CD4-positive, alpha-beta T cell treated with Interleukin-1 beta for 1 hour (primary cell): ENCODE measurements at regions not wholly inside any gene's neighbourhood (a gene's known extent, or its start where the extent isn't known, plus 50 kb on each side); places are given as distances from the start of the nearest gene placed in this dataset.

Experiments
- DNase-seq, 2 donors: peaks; one replicate each; pipeline ENCODE4 v3.0.0-alpha.2; 2020 to 2022

DNA sequence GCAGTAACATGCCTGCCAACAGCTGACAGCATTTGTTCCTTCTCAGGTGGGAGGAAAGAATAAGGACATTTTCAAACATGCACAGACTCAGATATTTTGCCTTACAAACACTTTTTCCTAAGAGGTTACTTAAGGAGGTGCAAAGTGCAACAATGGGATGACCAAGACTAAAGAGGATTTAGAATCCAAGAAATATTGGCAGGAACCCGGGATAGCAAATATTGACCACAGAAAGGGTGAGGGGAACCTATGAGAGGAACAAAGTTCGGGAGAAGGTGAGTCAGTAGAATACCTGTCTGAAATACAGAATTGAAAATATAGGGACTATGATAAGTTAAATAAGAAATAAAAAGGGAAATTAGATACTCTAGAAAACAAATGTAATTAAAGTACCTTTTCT lies 321.9 kb upstream of the EMCN start:
- no peak for DNase-seq

DNA sequence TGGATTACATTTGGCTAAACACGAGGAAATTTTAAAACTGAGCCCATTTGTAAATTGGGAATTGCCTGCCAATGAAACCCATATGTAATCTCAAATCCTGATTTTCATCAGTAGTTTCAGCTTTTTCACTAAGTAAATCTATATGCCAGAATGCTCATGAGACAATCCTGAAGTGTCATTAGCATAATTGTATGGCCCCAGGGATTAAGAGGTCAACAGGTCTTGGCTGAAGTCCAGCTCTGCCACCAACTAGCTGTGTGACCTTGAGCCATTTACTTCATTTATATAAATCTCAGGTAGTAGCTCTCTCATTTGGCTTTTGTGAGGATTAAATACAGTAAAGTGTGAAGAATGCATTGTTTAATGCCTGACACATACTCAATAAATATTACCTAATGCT lies 320.5 kb upstream of the EMCN start:
- DNase-seq: no peak

DNA sequence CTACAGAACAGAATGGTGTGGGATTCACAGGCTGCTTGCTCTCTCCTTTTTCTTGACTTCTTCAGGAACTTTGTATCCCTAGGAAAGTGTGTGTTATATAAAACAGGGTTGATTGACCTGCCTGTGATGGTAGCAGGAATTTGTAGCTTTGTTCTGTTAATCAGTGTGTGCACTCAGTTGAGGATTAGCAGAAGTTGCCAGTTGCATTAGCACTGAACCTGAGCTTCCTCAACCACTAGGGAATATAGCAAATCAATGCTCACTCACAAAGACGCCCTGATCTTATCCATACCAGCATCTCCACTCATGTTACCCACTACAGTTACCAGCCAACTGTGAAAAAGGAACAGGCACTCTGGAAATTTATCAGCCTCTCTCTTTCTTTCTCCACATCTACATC lies 319.1 kb upstream of the EMCN start:
- no peak for DNase-seq

DNA sequence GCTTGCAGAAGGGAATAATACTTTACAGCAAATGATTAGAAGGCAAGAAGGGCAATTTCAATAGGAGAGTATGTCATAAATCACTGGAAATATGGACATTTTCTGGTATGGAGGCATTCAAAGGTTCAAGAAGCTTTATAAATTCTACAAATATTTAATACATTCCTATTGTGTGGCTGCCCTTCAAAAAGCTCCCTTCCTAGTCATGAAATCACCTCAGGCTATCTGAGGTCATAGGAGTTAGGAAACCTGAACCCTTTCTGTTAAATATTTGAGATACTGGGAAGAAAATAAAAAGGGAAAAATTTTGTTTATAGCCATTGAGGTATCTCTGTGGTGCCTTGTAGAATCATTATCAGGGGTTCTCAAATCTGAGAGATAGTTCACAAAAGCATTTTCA lies 316.8 kb upstream of the EMCN start:
- DNase-seq: no peak

DNA sequence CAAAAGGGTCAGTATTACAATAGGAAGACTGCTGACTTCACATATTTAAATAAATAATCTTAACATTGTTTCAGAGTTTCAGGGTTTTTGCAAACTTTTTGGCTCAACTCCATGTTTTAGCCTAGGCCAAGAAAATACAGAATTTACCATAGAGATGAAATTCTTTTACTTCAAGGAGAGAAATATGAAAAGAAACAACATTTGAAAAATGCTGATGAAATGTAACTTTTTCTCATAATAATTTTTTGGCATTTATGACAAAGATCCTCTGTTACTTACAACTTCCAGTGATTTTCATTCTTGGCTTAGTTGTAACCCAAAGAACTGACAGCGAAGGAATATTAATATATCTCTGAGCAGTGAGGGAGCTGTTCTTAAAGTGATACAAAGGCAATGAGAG lies 316.1 kb upstream of the EMCN start:
- DNase-seq: no peak

DNA sequence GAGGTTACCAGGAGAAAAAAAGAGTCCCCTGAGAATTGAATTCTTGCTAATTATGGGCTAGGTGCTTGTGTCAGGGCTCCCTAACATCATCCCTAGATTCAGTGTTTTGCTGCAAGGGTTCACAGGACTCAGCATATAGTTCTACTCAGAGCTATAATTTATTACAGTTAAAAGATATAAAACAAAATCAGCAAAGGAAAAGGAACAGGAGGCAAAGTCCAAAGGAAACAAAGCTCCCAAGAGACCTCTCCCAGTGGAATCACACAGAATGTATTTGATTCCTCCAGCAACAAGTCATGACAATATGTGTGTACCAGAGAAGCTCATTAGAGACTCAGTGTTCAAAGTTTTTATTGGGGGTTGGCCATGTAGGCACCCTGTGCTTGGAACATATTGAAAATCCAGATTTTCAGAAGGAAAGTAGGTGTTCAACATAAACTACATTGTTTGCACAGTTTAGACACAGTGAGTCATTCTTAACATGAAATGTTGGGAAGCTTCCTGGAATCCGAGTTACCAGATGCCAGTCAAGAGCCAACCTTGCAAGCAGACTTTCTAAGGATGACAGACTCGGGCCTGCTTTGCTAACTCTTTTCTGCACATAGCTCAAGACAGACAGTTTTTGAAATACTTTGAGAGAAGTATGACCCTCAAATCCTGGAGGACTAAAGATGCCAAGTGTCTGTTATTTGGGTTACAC lies 311.3 kb upstream of the EMCN start:
- no peak for DNase-seq

DNA sequence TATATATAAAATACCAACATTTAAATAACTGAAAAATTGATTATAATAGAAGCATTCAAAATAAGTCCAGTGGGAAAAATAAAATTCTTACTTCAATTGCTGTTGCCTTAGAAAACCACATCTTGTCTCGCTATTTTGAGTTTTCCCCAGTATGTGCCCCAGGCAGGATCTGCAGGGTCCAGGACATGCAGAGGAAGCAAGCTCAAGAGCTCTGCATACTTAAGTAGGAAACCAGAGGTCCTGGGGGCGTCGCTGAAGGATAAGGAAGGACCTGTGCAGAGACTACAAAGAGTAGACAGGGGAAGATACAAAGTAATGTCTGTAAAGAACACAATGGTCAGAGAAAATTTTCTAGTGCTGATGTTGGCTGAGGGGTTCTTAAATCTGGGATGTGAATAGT lies 310.5 kb upstream of the EMCN start:
- DNase-seq: no peak

DNA sequence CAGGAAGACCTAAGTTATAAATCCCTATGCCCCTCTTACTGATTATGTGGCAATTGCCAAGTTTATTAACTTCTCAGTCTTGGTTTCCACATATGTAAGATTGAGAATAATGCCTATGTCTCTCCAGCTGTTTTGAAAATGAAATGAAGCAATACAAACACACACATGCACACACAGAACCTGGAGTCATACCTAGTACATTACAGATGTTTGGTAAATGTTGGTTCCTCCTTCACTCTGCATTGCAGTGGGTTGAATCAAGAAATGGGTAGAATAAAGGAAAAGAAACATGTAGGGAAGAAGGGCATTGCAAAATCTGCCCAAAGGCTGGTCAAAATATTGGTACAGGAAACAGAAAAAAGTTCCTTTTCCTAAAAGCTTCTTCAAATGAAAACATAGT lies 309.9 kb upstream of the EMCN start:
- DNase-seq: no peak

DNA sequence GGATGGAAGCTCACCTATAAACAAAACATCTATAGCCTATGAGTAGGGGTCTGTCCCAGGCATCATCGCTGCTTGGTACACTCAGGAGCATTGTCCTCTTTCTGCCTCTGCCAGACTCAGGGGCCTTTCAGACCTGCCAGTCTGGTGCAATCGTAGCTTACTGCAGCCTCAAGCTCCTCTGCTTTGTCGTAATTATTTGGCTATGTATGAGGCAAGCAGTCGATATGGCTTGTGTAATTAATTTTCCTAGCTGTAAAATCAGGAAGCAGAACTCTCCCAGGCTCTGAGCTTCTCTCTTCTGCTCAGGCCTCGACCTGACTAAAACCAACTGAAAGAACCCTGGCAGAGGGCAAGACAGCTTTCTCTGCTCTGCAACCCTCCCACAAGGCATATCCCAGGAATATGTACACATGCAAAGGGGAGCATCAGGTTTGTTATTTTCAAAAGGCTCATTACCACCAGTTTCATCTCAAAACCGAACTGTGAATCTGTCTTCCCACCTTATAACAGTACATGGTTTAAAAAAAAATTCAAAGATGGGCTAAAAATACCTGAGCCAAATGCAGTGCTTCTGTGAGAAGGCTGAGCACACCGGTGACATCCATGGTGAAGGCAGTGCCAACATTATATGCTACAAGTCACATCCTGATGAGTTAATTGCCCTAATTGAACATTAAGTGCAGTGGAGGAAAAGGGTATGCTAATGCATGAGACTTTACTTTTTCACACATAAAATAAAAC lies 309.2 kb upstream of the EMCN start:
- no peak for DNase-seq

DNA sequence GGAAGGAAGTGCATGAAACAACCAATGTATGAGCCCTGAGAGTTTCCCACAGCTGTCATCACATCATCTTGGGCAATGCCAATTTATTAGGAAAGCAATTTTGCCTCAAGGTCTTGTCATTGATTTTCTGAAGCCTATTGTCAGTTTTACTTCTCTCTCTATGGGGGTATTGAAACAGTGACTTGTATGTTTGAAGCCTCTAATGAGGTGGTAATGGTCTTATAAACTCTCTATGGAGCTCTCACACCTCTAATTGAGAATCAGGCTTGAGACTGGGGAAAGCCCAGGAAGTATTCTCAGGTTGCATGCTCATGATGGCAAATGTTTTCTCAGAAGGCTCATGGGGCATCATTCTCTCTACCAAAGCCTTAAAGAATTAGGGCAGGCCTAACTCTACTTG lies 308.2 kb upstream of the EMCN start:
- no peak for DNase-seq

DNA sequence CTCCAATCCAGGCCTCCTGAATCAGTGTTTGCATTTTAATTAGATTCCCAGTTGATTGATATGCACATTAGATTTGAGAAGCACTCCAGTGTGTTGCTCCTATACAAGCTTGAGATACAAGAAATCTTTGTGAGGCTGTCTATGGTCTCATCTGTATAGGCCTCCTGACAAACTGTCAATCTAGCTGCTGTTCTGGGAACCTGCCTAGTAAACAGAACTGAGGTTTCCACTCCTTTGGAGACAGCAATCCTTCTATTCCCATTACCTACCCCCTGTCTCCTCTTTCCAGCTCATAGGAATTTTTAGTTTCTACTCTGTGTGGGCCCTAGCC lies 306.1 kb upstream of the EMCN start:
- DNase-seq: no peak

DNA sequence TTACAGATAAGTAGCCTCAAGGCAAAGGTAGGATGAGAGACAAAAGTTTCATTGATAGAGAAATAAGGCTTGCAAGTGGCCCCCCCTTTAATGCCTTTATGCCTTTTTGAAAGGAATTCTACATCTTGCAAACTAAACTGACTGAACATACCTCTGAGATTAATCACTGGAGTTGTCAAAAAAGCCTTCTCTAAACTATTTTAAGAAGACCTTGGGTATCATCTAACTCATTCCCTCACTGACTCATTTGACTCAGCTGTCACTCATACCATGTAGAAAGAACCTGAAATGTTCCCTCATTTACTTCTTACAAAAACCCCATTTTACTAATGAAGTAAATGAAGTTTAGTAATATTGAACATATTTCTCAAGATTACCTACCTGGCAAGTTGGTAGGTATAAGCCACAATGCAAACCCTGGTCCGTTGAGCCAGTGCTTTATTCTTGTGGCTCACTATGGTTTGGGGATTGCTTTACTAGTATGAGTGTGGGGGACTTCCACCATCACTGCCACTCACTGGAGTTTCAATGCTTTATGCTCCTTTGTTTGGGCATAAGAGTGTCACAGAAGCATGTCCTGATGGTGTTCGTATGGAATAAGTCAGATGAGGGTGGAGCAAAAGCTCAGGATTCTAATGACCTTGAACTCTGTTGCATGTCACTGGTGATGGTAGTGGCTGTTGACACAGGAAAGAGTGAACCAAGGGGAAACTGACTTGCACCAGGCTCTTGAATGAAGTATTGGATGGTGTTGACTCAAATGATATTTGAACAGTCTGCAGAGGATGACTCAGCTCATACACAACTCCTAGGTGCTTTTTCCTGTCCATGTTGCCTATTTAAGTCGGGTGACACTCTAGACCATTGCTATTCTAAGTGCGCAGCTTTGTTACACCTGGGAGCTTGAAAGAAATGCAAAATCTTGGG lies 305.5 kb upstream of the EMCN start:
- DNase-seq: no peak

DNA sequence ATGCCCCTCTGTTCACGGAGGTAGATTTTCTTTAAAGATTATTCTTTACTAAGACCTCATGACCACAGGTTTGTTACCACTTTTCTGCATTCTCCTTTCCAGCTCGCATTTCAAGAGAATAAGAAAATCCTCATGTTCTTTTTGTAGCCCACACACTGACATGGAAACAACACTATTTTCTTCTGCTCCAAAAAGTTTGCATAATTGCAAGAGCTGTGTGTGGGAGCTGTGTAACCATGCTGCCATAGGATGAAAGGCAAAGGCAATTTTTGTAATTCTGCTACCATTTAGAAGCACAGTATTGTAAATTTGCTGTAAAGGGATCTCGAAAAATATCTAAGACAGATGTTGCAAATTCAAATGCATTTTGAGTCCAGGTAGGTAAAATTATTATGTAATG lies 302.4 kb upstream of the EMCN start:
- no peak for DNase-seq

DNA sequence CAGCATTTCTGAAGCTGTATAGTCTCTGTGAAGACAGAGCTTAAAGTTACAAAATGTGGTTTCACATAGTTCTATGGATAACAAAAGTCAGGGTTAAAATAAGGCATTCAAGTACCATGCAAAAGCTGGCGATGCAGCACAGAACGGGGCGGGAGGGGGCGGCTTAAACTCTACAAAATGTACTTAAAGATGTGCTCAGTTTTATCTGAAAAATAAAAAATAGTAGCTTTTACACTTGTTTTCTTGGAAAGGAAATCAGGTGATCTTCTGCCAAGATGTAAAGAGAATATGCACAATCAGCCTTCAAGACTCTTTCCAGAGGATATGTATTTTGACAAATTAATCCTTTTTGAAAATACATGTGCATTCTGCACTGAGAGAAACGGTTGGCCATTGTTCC lies 301.7 kb upstream of the EMCN start:
- no peak for DNase-seq

DNA sequence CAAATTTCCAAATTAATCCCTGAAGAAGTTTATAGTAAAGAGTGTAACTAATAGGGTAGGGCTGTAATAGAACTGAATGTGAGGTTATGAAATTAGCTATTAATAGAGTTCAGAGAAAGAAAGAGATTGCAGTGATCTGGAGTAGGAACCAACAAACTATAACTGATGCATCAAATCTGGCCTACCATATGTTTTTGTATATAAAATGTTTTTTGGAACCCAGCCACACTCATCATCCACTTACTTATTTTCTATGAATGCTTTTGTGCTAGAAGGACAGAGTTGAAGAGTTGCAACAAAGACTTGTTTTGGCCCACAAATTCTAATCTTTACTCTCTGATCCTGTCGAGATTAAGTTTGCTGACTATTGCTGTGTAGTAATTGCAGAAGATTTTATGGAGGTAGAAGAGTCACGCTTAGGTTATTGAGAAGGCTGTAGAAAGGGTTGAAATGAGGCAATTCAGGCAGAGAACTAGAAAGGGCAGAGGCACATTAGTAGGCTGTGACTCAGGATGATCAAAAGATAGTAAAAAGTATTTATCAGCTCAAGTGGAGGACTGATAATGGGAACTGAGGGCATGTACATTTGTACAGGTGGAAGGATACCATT lies 298.7 kb upstream of the EMCN start:
- no peak for DNase-seq

DNA sequence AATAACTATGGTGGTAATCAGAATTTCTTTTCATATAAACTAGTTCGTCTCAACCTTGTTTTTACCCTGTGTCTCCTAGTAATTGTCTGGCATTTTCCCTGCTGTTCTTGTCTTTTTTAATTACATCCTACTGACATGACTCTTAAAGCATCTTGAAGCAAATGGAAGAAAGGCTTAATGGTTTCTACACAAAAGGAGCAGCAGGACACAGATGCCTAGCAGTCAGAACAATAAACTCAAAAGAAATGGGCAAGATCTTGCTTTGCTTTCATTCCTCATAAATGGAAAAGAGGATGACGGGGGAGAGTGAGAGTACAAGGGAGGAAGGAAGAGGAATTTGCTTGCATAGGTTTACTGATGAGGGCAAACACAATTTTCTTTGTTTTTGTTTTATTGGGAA lies 293.2 kb upstream of the EMCN start:
- DNase-seq: no peak

DNA sequence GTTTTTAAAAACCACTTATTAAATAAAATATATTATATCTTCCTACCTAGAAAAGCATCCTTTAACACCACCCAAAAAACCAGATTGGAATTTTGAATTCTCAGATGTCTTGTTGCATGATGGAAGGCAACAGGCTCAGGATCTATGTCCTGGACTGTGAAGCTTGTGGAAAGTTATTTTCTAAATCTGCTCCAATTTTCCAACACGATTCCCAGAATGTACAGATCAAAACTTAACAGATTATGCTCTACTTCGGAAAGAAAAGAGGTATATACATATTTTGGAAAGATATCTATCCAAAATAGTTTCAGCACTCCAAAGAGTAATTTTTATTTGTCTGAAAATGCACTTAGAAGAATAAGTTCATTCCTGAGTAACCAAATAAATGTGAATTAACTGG lies 291.7 kb upstream of the EMCN start:
- DNase-seq: no peak

DNA sequence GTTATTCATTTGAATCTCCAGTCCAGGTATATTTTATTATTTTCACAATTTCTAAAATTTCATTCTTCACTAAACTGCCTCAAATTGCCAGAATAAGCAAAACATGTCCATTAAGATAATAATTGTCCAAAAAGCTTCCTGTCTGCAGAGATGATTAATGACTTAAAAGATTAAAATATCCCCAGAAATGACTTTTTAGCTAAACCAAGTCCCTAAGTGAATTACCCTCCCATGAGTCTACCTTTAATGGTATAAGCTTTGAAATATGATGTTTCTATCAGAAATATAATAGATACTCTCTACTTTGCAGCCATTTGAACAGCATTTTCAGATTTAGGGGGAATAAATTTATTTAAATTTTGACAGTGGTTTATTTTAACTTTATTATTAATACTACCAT lies 289.2 kb upstream of the EMCN start:
- DNase-seq: no peak

DNA sequence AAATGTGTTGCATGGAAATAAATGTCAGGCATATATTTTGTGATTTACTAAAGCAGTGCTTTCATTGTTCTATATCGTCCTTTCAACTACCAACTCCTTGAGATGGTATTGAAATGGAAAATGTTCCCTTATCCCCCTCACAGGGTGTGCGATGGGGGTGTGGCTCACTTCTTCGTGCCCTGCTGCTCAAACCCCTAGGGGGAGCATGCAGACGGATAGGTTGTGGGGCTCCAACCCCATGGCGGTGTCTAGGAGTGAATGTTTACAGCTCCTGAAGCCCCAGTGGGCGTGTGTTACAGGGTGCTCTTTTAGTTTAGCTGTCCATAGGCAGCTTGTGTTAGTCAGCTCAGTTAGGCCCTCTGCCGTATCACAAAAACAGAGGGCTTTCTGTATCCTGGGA lies 287.7 kb upstream of the EMCN start:
- no peak for DNase-seq

DNA sequence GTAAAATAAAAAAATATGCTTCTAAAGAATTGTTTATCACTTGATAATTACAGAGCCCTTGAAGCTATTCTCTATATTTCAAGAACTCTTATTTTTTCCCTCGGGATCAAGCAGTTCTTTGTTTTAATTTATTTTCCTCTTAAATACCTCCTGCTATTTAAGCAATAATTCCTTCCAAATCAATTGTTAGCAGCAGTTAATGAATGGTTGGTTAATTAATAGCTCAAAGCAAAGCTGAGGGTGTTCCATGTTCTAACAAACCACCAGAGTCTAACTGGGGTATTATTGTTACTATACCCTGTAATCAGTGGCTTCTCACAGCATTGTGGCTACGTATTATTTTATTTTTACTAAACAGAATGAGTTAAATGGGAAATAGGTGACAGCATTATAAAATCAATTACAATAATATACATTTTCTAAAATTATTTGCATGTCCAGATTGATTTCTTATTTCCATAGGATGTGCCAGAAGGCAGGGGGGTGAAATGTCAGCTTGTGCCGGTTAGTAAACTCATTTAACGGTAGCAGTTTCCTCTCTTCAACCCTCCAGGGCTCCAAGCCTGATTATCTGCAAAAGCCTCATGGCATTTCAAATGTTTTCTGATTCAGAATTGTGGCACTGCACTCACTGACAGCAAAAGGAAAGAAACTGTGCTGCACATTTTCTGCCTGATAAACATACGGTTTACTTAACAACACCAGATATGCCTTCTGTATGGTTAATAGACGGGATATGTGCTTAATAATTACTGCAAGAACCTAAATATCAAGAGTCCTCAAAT lies 286.9 kb upstream of the EMCN start:
- DNase-seq: no peak

DNA sequence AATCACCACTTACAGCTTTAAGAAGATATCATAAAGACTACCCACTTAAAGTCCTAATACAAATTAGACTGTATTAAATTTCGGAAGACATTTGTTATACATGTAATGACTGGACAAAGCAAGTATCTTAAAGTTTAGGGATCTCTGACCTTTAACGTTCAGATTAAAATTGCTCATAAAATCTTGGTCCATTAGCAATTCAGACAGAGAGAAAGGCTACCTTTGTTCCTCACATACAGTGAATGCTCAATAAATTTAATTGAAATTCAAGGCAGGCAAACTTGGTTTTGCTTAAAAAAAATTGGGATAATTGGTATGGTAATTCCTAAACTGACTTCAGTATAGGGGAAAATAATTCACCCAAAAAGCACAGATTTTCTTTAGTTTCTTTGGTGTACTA lies 285.9 kb upstream of the EMCN start:
- no peak for DNase-seq

DNA sequence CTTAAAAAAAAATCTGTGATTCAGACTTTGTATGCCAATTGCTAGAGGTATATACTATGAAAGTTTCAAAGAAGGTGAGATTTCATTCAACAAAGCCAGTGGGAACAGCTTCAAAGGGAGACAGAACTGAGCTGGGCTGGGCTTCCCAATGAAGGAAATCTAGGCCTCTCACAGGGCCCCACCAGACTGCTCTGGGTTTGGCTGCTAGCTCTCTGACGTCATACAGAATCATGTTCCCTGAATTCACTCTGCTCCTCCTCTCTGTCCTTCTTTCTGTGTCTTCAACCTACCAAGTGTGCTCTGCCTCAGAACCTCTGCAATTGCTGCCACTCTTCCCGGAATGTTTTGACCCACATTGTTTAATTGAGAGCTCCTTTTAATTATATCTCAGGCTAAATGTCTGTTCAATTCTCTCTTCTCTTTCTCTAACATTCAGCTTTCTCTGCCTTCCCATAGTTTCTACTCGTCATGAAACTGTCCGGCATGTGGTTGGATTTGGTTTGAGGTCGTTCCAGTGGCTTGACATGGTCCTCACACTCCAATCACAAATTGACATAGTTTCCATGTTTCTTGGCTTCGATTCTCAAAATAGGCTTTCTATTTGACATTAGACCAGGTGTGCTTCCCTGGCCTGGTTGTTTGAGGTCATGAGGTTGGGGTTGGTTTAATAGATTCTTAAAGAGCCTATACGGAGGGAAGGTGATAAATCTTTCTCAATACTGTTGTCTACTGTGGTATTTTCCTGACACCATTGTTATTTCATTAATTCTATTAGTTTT lies 282.1 kb upstream of the EMCN start:
- no peak for DNase-seq
